Stimulated activated CD4-positive, alpha-beta T cell treated with anti-CD3 and anti-CD28 coated beads, Interleukin-1b, Interleukin-23, amount 100 ng/mL, for 24 hours (primary cell): ENCODE measurements at regions not wholly inside any gene's neighbourhood (a gene's known extent, or its start where the extent isn't known, plus 50 kb on each side); places are given as distances from the start of the nearest gene placed in this dataset.
A peak's percentile ranks its signal among the peaks of the same experiment; 100 is the strongest.
"Not testable (repeated sequence)": the region's sequence is repeated elsewhere in the genome, so short reads cannot be mapped to it uniquely, and the experiment has no call there.

Experiments
- DNase-seq, 4 experiments: peaks; one replicate each; pipeline ENCODE4 v3.0.0-alpha.2; 2020; ENCODE audit warnings: low read depth in 4 of 4, low spot score in 1 of 4

- DNase-seq: no peak
These were observed 132.2 kb upstream of the MPHOSPH6 start for GRCh38 chr16:82302042-82302727.

- DNase-seq: no peak
These were observed 131.2 kb upstream of the MPHOSPH6 start for GRCh38 chr16:82301146-82301755.

GRCh38 chr16:82300374-82300951 lies 130.4 kb upstream of the MPHOSPH6 start:
- no peak for DNase-seq

GRCh38 chr16:82298472-82298871 lies 128.4 kb upstream of the MPHOSPH6 start:
- DNase-seq: no peak

- DNase-seq: no peak
These were observed 125.5 kb upstream of the MPHOSPH6 start for GRCh38 chr16:82295290-82296201.

- DNase-seq: no peak
These were observed 123.6 kb upstream of the MPHOSPH6 start for GRCh38 chr16:82293671-82294070.

GRCh38 chr16:82287937-82288336 lies 117.9 kb upstream of the MPHOSPH6 start:
- DNase-seq: no peak

GRCh38 chr16:82282662-82283061 lies 112.6 kb upstream of the MPHOSPH6 start:
- DNase-seq: no peak

- no peak for DNase-seq
These were observed 111.5 kb upstream of the MPHOSPH6 start for GRCh38 chr16:82281544-82281943.

- no peak for DNase-seq
These were observed 110.8 kb upstream of the MPHOSPH6 start for GRCh38 chr16:82280867-82281266.

GRCh38 chr16:82275349-82275748 lies 105.3 kb upstream of the MPHOSPH6 start:
- not testable (repeated sequence) for DNase-seq

- DNase-seq: no peak
These were observed 101.6 kb upstream of the MPHOSPH6 start for GRCh38 chr16:82271636-82272035.

GRCh38 chr16:82267675-82268074 lies 97.7 kb upstream of the MPHOSPH6 start:
- DNase-seq: not testable (repeated sequence)

GRCh38 chr16:82265809-82266208 lies 95.8 kb upstream of the MPHOSPH6 start:
- DNase-seq: no peak

- no peak for DNase-seq
These were observed 94.7 kb upstream of the MPHOSPH6 start for GRCh38 chr16:82264756-82265155.

GRCh38 chr16:82263521-82264143 lies 93.6 kb upstream of the MPHOSPH6 start:
- peak; percentile 18 to 26 (median 22) for DNase-seq

GRCh38 chr16:82262244-82262643 lies 92.2 kb upstream of the MPHOSPH6 start:
- DNase-seq: no peak

GRCh38 chr16:82260212-82260795 lies 90.3 kb upstream of the MPHOSPH6 start:
- DNase-seq: no peak

GRCh38 chr16:82259731-82260130 lies 89.7 kb upstream of the MPHOSPH6 start:
- DNase-seq: no peak

- DNase-seq: no peak
These were observed 88.0 kb upstream of the MPHOSPH6 start for GRCh38 chr16:82257990-82258389.

GRCh38 chr16:82252582-82252981 lies 82.6 kb upstream of the MPHOSPH6 start:
- DNase-seq: no peak
